ENCODE measurements at regions not wholly inside any gene's neighbourhood (a gene's known extent, or its start where the extent isn't known, plus 50 kb on each side); places are given as distances from the start of the nearest gene placed in this dataset.
A peak's percentile ranks its signal among the peaks of the same experiment; 100 is the strongest.

DNA sequence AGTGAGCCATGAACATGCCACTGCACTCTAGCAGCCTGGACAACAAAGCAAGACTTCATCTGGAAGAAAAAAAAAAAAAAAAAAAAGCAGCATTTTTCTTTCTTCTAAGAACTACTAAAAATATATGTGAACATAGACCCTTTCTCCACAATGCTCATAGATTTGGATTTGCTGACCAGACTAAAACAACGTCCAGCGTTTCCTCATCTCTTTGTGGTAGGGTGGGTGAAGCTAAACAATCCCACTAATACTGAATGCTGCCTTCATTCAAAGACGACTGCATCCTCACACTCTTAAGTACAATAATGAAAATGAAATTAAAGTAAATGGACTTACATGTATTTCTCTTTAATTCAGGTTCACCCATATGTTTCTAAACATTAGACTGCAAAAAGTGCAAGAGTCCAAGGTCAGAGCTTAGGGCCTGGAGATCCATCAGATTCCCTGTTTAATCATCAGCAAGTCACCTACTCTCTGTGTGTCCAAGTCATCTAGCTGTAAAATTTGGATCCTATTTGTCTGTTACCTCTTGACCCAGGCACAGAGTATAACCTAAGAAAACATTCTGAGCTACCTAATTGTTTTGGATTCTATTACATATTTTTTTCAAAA is 99.4 kb upstream of the NHSL1 start (continued):
- peak; percentile 80 for TF ChIP-seq PAXIP1 (CRISPR knock-in tag; conservative IDR thresholded peaks at IDR 0.05)
- no peak for TF ChIP-seq PTBP1 (IDR thresholded peaks at IDR 0.05; ENCODE audit: low read depth, low read length, poor library complexity, severe bottlenecking)
- peak; percentile 36 for TF ChIP-seq ASH2L (IDR thresholded peaks at IDR 0.05; ENCODE audit: insufficient read length, low read depth, low read length)

DNA sequence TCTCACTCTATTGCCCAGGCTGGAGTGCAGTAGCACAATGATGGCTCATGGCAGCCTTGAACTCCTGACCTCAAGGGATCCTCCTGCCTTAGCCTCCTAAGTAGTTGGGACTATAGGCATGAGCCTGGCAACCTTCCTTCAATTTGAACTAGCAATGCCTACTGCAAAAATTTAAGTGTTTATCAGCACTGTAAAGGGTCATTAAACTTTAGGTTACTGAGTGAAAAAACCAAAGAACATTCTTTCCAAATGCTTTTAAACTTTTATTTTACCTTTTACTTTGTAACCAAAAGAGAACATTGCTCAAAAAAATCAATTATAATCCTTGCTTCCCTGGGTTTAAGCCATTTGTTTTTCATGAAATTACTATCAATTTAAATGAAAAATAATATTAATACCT is 101.0 kb upstream of the NHSL1 start:
- intact Hi-C loops (cut with micrococcal nuclease; ENCODE audit: unreplicated experiment) (no loop called here), in situ Hi-C loops (cut with HindIII; ENCODE audit: extremely low pct_ligation_motif_present, low pct_unique_long_range_greater_than_20kb) (no loop called here)
- DNase-seq (ENCODE audit: low spot score): no peak
- no peak for ATAC-seq
- H4K20me1 ChIP-seq (ENCODE audit: insufficient read depth, low read length): no peaks in the 10 kb centered on the region
- H3K4me2 ChIP-seq (ENCODE audit: low read depth, low read length): no peak overlapping the region
- H3K36me3 ChIP-seq (replicated peaks in 1 of 2; ENCODE audit: control insufficient read depth in 1 of 2, insufficient read depth in 2 of 2, low read length in 2 of 2): no peaks in the 10 kb centered on the region
- no peaks in the 10 kb centered on the region for H3K79me2 ChIP-seq (ENCODE audit: insufficient read depth, low read length)
- peaks cover 36% of the 10 kb centered on the region for H3K4me1 ChIP-seq (ENCODE audit: insufficient read depth, low read length)
- H3K27ac ChIP-seq (ENCODE audit: extremely low read length, insufficient read depth, low read length): no peak overlapping the region
- FAIRE-seq: no peak
- H3K4me3 ChIP-seq (replicated peaks in 1 of 3; ENCODE audit: insufficient read depth in 1 of 3, low read depth in 2 of 3, low read length in 3 of 3): no peak overlapping the region
- H3K27me3 ChIP-seq (ENCODE audit: control insufficient read depth in 1 of 2, insufficient read depth in 2 of 2, low read length in 2 of 2): no peaks in the 10 kb centered on the region
- no TSS peak for BruUV-seq (replicated peaks)
- H2AFZ ChIP-seq (ENCODE audit: low read length): no peak overlapping the region
- ChIA-PET CTCF (ENCODE audit: low intra/inter-chr PET ratio, low total read pairs) (no interaction called here), POLR2A (no interaction called here)
- no peak overlapping the region for H3K9ac ChIP-seq (ENCODE audit: insufficient read depth, low read depth, low read length)
- H3K9me3 ChIP-seq (ENCODE audit: low read length): no peaks in the 10 kb centered on the region
- TF ChIP-seq NR2F6 (IDR thresholded peaks at IDR 0.05) (no peak), NR2F6 (CRISPR knock-in tag; IDR thresholded peaks at IDR 0.05) (0 out of 2 replicates have a peak, but pooled peaks have one; percentile 7), RARA (CRISPR knock-in tag; IDR thresholded peaks at IDR 0.05) (0 out of 2 replicates have a peak, but pooled peaks have one; percentile 27), ZNF264 (CRISPR knock-in tag; IDR thresholded peaks at IDR 0.05) (no peak)
- TF ChIP-seq, protein P1, sequence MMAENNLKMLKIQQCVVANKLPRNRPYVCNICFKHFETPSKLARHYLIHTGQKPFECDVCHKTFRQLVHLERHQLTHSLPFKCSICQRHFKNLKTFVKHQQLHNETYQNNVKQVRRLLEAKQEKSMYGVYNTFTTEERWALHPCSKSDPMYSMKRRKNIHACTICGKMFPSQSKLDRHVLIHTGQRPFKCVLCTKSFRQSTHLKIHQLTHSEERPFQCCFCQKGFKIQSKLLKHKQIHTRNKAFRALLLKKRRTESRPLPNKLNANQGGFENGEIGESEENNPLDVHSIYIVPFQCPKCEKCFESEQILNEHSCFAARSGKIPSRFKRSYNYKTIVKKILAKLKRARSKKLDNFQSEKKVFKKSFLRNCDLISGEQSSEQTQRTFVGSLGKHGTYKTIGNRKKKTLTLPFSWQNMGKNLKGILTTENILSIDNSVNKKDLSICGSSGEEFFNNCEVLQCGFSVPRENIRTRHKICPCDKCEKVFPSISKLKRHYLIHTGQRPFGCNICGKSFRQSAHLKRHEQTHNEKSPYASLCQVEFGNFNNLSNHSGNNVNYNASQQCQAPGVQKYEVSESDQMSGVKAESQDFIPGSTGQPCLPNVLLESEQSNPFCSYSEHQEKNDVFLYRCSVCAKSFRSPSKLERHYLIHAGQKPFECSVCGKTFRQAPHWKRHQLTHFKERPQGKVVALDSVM (CRISPR knock-in tag; IDR thresholded peaks at IDR 0.05): 0 out of 2 replicates have a peak, but pooled peaks have one; percentile 43
- TF ChIP-seq, protein P2, sequence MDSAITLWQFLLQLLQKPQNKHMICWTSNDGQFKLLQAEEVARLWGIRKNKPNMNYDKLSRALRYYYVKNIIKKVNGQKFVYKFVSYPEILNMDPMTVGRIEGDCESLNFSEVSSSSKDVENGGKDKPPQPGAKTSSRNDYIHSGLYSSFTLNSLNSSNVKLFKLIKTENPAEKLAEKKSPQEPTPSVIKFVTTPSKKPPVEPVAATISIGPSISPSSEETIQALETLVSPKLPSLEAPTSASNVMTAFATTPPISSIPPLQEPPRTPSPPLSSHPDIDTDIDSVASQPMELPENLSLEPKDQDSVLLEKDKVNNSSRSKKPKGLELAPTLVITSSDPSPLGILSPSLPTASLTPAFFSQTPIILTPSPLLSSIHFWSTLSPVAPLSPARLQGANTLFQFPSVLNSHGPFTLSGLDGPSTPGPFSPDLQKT (CRISPR knock-in tag; IDR thresholded peaks at IDR 0.05; ENCODE audit: borderline replicate concordance): no peak
